ENCODE measurements at regions not wholly inside any gene's neighbourhood (a gene's known extent, or its start where the extent isn't known, plus 50 kb on each side); places are given as distances from the start of the nearest gene placed in this dataset.
A peak's percentile ranks its signal among the peaks of the same experiment; 100 is the strongest.

DNA sequence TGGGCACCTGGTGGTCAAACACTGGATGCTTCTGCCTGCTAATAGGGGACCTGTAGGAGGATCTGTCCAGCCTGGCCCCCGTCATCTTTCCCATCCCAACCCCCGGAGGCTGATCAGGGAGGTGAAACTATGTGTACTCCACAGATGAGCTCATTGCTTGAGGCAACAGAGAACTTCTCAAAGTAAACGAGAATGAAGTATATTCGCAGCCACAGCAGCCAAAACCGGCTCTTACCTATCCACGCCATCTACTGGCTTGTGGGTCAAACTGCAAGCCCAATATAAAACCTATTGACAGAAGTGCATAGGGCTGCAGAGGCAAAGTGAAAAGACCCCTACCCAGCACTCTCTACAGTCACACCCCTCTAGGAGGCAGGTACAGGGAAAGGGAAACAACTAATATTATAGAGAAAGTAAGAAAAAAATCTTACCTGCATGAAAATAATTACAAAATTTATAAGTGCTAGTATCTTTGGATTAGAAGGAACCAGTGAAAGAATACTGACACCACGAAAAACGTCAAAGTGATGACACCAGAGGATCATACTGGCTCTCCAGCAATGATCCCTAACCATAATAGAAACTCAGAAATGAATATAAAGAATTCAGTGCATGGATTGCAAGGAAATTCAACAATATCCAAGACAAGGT is 973.5 kb downstream of the ANKRD7 start:
- TF ChIP-seq EZH2 (IDR thresholded peaks at IDR 0.05; ENCODE audit: borderline replicate concordance, control insufficient read depth, low read depth, low read length) (no peak), CHD4 (IDR thresholded peaks at IDR 0.05) (no peak), HDAC2 (IDR thresholded peaks at IDR 0.05) (no peak), KDM1A (IDR thresholded peaks at IDR 0.05; ENCODE audit: borderline replicate concordance) (no peak), POLR2A (IDR thresholded peaks at IDR 0.05; ENCODE audit: low read depth, low read length) (no peak), SRF (IDR thresholded peaks at IDR 0.05; ENCODE audit: low read depth in 2 of 2, low read length in 2 of 2) (no peak), ZNF274 (IDR thresholded peaks at IDR 0.05; ENCODE audit: insufficient read depth, insufficient read length) (no peak), STAT1 (conservative IDR thresholded peaks at IDR 0.05) (no peak), CBX3 (IDR thresholded peaks at IDR 0.05; ENCODE audit: borderline replicate concordance, low read depth) (no peak), TCF3 (IDR thresholded peaks at IDR 0.05; ENCODE audit: borderline replicate concordance, insufficient read depth, low read depth, low read length) (no peak)
- TF ChIP-seq, protein P1, sequence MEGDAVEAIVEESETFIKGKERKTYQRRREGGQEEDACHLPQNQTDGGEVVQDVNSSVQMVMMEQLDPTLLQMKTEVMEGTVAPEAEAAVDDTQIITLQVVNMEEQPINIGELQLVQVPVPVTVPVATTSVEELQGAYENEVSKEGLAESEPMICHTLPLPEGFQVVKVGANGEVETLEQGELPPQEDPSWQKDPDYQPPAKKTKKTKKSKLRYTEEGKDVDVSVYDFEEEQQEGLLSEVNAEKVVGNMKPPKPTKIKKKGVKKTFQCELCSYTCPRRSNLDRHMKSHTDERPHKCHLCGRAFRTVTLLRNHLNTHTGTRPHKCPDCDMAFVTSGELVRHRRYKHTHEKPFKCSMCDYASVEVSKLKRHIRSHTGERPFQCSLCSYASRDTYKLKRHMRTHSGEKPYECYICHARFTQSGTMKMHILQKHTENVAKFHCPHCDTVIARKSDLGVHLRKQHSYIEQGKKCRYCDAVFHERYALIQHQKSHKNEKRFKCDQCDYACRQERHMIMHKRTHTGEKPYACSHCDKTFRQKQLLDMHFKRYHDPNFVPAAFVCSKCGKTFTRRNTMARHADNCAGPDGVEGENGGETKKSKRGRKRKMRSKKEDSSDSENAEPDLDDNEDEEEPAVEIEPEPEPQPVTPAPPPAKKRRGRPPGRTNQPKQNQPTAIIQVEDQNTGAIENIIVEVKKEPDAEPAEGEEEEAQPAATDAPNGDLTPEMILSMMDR (IDR thresholded peaks at IDR 0.05 in 2 of 3, conservative IDR thresholded peaks at IDR 0.05 in 1 of 3; ENCODE audit: control insufficient read depth in 2 of 3, extremely low read depth in 1 of 3, insufficient read depth in 1 of 3, low read depth in 3 of 3, low read length in 3 of 3): peak; percentile 74 to 85 (median 76)
- TF ChIP-seq, protein P2, sequence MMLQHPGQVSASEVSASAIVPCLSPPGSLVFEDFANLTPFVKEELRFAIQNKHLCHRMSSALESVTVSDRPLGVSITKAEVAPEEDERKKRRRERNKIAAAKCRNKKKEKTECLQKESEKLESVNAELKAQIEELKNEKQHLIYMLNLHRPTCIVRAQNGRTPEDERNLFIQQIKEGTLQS (IDR thresholded peaks at IDR 0.05; ENCODE audit: borderline replicate concordance, extremely low read depth, low read depth, low read length): no peak
- TF ChIP-seq, protein P3, sequence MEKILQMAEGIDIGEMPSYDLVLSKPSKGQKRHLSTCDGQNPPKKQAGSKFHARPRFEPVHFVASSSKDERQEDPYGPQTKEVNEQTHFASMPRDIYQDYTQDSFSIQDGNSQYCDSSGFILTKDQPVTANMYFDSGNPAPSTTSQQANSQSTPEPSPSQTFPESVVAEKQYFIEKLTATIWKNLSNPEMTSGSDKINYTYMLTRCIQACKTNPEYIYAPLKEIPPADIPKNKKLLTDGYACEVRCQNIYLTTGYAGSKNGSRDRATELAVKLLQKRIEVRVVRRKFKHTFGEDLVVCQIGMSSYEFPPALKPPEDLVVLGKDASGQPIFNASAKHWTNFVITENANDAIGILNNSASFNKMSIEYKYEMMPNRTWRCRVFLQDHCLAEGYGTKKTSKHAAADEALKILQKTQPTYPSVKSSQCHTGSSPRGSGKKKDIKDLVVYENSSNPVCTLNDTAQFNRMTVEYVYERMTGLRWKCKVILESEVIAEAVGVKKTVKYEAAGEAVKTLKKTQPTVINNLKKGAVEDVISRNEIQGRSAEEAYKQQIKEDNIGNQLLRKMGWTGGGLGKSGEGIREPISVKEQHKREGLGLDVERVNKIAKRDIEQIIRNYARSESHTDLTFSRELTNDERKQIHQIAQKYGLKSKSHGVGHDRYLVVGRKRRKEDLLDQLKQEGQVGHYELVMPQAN (conservative IDR thresholded peaks at IDR 0.05): no peak
- TF ChIP-seq, protein P4, sequence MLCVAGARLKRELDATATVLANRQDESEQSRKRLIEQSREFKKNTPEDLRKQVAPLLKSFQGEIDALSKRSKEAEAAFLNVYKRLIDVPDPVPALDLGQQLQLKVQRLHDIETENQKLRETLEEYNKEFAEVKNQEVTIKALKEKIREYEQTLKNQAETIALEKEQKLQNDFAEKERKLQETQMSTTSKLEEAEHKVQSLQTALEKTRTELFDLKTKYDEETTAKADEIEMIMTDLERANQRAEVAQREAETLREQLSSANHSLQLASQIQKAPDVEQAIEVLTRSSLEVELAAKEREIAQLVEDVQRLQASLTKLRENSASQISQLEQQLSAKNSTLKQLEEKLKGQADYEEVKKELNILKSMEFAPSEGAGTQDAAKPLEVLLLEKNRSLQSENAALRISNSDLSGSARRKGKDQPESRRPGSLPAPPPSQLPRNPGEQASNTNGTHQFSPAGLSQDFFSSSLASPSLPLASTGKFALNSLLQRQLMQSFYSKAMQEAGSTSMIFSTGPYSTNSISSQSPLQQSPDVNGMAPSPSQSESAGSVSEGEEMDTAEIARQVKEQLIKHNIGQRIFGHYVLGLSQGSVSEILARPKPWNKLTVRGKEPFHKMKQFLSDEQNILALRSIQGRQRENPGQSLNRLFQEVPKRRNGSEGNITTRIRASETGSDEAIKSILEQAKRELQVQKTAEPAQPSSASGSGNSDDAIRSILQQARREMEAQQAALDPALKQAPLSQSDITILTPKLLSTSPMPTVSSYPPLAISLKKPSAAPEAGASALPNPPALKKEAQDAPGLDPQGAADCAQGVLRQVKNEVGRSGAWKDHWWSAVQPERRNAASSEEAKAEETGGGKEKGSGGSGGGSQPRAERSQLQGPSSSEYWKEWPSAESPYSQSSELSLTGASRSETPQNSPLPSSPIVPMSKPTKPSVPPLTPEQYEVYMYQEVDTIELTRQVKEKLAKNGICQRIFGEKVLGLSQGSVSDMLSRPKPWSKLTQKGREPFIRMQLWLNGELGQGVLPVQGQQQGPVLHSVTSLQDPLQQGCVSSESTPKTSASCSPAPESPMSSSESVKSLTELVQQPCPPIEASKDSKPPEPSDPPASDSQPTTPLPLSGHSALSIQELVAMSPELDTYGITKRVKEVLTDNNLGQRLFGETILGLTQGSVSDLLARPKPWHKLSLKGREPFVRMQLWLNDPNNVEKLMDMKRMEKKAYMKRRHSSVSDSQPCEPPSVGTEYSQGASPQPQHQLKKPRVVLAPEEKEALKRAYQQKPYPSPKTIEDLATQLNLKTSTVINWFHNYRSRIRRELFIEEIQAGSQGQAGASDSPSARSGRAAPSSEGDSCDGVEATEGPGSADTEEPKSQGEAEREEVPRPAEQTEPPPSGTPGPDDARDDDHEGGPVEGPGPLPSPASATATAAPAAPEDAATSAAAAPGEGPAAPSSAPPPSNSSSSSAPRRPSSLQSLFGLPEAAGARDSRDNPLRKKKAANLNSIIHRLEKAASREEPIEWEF (IDR thresholded peaks at IDR 0.05; ENCODE audit: insufficient replicate concordance, low read depth, low read length): no peak
